BLaER1 (cell line): ENCODE measurements at regions not wholly inside any gene's neighbourhood (a gene's known extent, or its start where the extent isn't known, plus 50 kb on each side); places are given as distances from the start of the nearest gene placed in this dataset.

ENCODE experiments used
- H3K27ac ChIP-seq: shearing (Covaris generic); formaldehyde crosslinking; 2 replicates; pipeline ENCODE4 v1.8.1; 2022
- H3K27me3 ChIP-seq: shearing (Covaris generic); formaldehyde crosslinking; 2 replicates; pipeline ENCODE4 v1.8.1; 2022
- H3K36me3 ChIP-seq: shearing (Covaris generic); formaldehyde crosslinking; 2 replicates; pipeline ENCODE4 v1.8.1; 2022
- H3K4me1 ChIP-seq: shearing (Covaris generic); formaldehyde crosslinking; 2 replicates; pipeline ENCODE4 v1.8.1; 2022
- H3K4me2 ChIP-seq: shearing (Covaris generic); formaldehyde crosslinking; 2 replicates; pipeline ENCODE4 v1.8.1; 2022
- H3K4me3 ChIP-seq: shearing (Covaris generic); formaldehyde crosslinking; 2 replicates; pipeline ENCODE4 v1.8.1; 2022
- H3K9ac ChIP-seq: shearing (Covaris generic); formaldehyde crosslinking; 2 replicates; pipeline ENCODE4 v1.8.1; 2022
- H3K9me3 ChIP-seq: shearing (Covaris generic); formaldehyde crosslinking; 2 replicates; pipeline ENCODE4 v1.8.1; 2022
- H4K20me1 ChIP-seq: shearing (Covaris generic); formaldehyde crosslinking; 2 replicates; pipeline ENCODE4 v1.8.1; 2022
- Cebpa-rat ChIP-seq: shearing (Covaris generic); IDR thresholded peaks from 2 replicates; pipeline ENCODE4 v1.8.1; 2022

- Histone ChIP-seq H3K27ac (no peak overlapping the region), H4K20me1 (no peaks in the 10 kb centered on the region), H3K4me2 (no peak overlapping the region), H3K9me3 (peaks cover 7% of the 10 kb centered on the region; the same call in 1 of the 2 replicates), H3K4me1 (no peaks in the 10 kb centered on the region), H3K4me3 (no peak overlapping the region), H3K27me3 (no peaks in the 10 kb centered on the region), H3K36me3 (no peaks in the 10 kb centered on the region), H3K9ac (no peak overlapping the region)
- TF ChIP-seq Cebpa-rat = no peak
Measured at GRCh38 chr5:50984640-50985039, 318.2 kb downstream of the PARP8 start.

- no peak overlapping the region for H3K4me3 ChIP-seq
Measured at GRCh38 chr5:50990296-50990924, 324.0 kb downstream of the PARP8 start.

GRCh38 chr5:50995285-50995942 lies 329.0 kb downstream of the PARP8 start:
- H3K4me3 ChIP-seq = no peak overlapping the region
- H3K36me3 ChIP-seq = no peaks in the 10 kb centered on the region
- no peaks in the 10 kb centered on the region for H3K27me3 ChIP-seq
- no peaks in the 10 kb centered on the region for H3K9me3 ChIP-seq
- H3K9ac ChIP-seq = no peak overlapping the region
- TF ChIP-seq Cebpa-rat = no peak
- H3K4me2 ChIP-seq = no peak overlapping the region
- H3K27ac ChIP-seq = no peak overlapping the region
- H4K20me1 ChIP-seq = no peaks in the 10 kb centered on the region
- no peaks in the 10 kb centered on the region for H3K4me1 ChIP-seq

More at GRCh38 chr5:50990296-50990924, 324.0 kb downstream of the PARP8 start:
- TF ChIP-seq Cebpa-rat = no peak
- Histone ChIP-seq H3K4me1 (no peaks in the 10 kb centered on the region), H4K20me1 (no peaks in the 10 kb centered on the region), H3K4me2 (no peak overlapping the region), H3K9me3 (no peaks in the 10 kb centered on the region), H3K27me3 (no peaks in the 10 kb centered on the region), H3K36me3 (no peaks in the 10 kb centered on the region), H3K27ac (no peak overlapping the region), H3K9ac (no peak overlapping the region)

- Histone ChIP-seq H3K4me2 (no peak overlapping the region), H3K36me3 (no peaks in the 10 kb centered on the region), H3K9me3 (no peaks in the 10 kb centered on the region), H3K27me3 (no peaks in the 10 kb centered on the region), H3K4me3 (no peak overlapping the region), H3K27ac (no peak overlapping the region), H3K4me1 (no peaks in the 10 kb centered on the region), H3K9ac (no peak overlapping the region), H4K20me1 (no peaks in the 10 kb centered on the region)
- no peak for TF ChIP-seq Cebpa-rat
Measured at GRCh38 chr5:51001227-51001923, 334.9 kb downstream of the PARP8 start.

GRCh38 chr5:51002368-51002767 lies 335.9 kb downstream of the PARP8 start:
- no peak overlapping the region for H3K4me3 ChIP-seq
- no peaks in the 10 kb centered on the region for H4K20me1 ChIP-seq
- H3K4me2 ChIP-seq = no peak overlapping the region
- H3K4me1 ChIP-seq = no peaks in the 10 kb centered on the region
- H3K9me3 ChIP-seq = no peaks in the 10 kb centered on the region
- H3K27ac ChIP-seq = no peak overlapping the region
- no peaks in the 10 kb centered on the region for H3K36me3 ChIP-seq
- H3K27me3 ChIP-seq = no peaks in the 10 kb centered on the region
- TF ChIP-seq Cebpa-rat = no peak
- H3K9ac ChIP-seq = no peak overlapping the region

GRCh38 chr5:51013036-51013435 lies 346.6 kb downstream of the PARP8 start:
- H4K20me1 ChIP-seq = no peaks in the 10 kb centered on the region
- H3K27ac ChIP-seq = no peak overlapping the region
- no peak overlapping the region for H3K4me3 ChIP-seq
- H3K4me1 ChIP-seq = no peaks in the 10 kb centered on the region
- no peaks in the 10 kb centered on the region for H3K36me3 ChIP-seq
- no peaks in the 10 kb centered on the region for H3K27me3 ChIP-seq
- no peak overlapping the region for H3K9ac ChIP-seq
- no peak overlapping the region for H3K4me2 ChIP-seq
- no peaks in the 10 kb centered on the region for H3K9me3 ChIP-seq
- no peak for TF ChIP-seq Cebpa-rat

- Histone ChIP-seq H3K4me2 (no peak overlapping the region), H4K20me1 (no peaks in the 10 kb centered on the region), H3K4me3 (no peak overlapping the region), H3K9ac (no peak overlapping the region), H3K27me3 (no peaks in the 10 kb centered on the region), H3K36me3 (no peaks in the 10 kb centered on the region), H3K27ac (no peak overlapping the region), H3K9me3 (no peaks in the 10 kb centered on the region), H3K4me1 (no peaks in the 10 kb centered on the region)
- no peak for TF ChIP-seq Cebpa-rat
Measured at GRCh38 chr5:51018423-51018822, 352.0 kb downstream of the PARP8 start.

GRCh38 chr5:51024263-51024662 lies 357.8 kb downstream of the PARP8 start:
- Histone ChIP-seq H3K4me3 (no peak overlapping the region), H3K9ac (no peak overlapping the region), H3K36me3 (no peaks in the 10 kb centered on the region), H4K20me1 (no peaks in the 10 kb centered on the region), H3K27ac (no peak overlapping the region), H3K9me3 (no peaks in the 10 kb centered on the region), H3K4me2 (no peak overlapping the region), H3K4me1 (no peaks in the 10 kb centered on the region), H3K27me3 (no peaks in the 10 kb centered on the region)
- no peak for TF ChIP-seq Cebpa-rat

GRCh38 chr5:51027271-51027670 lies 356.0 kb upstream of the ISL1 start:
- no peak overlapping the region for H3K4me3 ChIP-seq
- TF ChIP-seq Cebpa-rat = no peak
- no peaks in the 10 kb centered on the region for H3K9me3 ChIP-seq
- H4K20me1 ChIP-seq = no peaks in the 10 kb centered on the region
- H3K9ac ChIP-seq = no peak overlapping the region
- H3K36me3 ChIP-seq = no peaks in the 10 kb centered on the region
- no peaks in the 10 kb centered on the region for H3K27me3 ChIP-seq
- no peak overlapping the region for H3K27ac ChIP-seq
- H3K4me1 ChIP-seq = no peaks in the 10 kb centered on the region
- H3K4me2 ChIP-seq = no peak overlapping the region

GRCh38 chr5:51028394-51028793 lies 354.9 kb upstream of the ISL1 start:
- no peak overlapping the region for H3K9ac ChIP-seq
- H3K9me3 ChIP-seq = no peaks in the 10 kb centered on the region
- no peak overlapping the region for H3K4me2 ChIP-seq
- H4K20me1 ChIP-seq = no peaks in the 10 kb centered on the region
- H3K4me1 ChIP-seq = no peaks in the 10 kb centered on the region
- no peaks in the 10 kb centered on the region for H3K36me3 ChIP-seq
- no peak overlapping the region for H3K4me3 ChIP-seq
- no peaks in the 10 kb centered on the region for H3K27me3 ChIP-seq
- no peak for TF ChIP-seq Cebpa-rat
- no peak overlapping the region for H3K27ac ChIP-seq
